GM23338 (cell line): ENCODE measurements at regions not wholly inside any gene's neighbourhood (a gene's known extent, or its start where the extent isn't known, plus 50 kb on each side); places are given as distances from the start of the nearest gene placed in this dataset.
"Not testable (repeated sequence)": the region's sequence is repeated elsewhere in the genome, so short reads cannot be mapped to it uniquely, and the experiment has no call there.

ENCODE experiments used
- ATAC-seq: fragments of 200-7000 bp; cut with Tn5 transposase; 3 replicates; pipeline ENCODE4 v1.9.1; 2020
- DNase-seq: peaks from one replicate; pipeline ENCODE4 v3.0.0-alpha.2; 2015; ENCODE audit warnings: low spot score
- H2AFZ ChIP-seq: fragments of 200-600 bp; sonication (generic); 2 replicates; pipeline ENCODE4 v1.8.0; 2016; ENCODE audit warnings: antibody characterized with exemption, mild to moderate bottlenecking, moderate library complexity
- H3F3A ChIP-seq: fragments of 200-600 bp; sonication (generic); replicated peaks from 2 replicates; pipeline ENCODE4 v1.8.0; 2017; ENCODE audit warnings: antibody characterized with exemption, mixed run types, low read depth
- H3K27ac ChIP-seq: fragments of 200-600 bp; sonication (generic); 2 replicates; pipeline ENCODE4 v1.6.1; 2016; ENCODE audit warnings: low read depth
- H3K27me3 ChIP-seq: fragments of 200-600 bp; sonication (generic); 2 replicates; pipeline ENCODE4 v1.8.0; 2016; ENCODE audit warnings: mild to moderate bottlenecking, mixed run types, moderate library complexity; ENCODE audit not compliant: insufficient read depth
- H3K36me3 ChIP-seq: fragments of 200-600 bp; sonication (generic); 2 replicates; pipeline ENCODE4 v1.8.0; 2016; ENCODE audit warnings: mild to moderate bottlenecking; ENCODE audit not compliant: insufficient read depth
- H3K4me1 ChIP-seq: fragments of 200-600 bp; sonication (generic); 2 replicates; pipeline ENCODE4 v1.8.0; 2016; ENCODE audit warnings: mild to moderate bottlenecking, moderate library complexity; ENCODE audit not compliant: insufficient read depth
- H3K4me2 ChIP-seq: fragments of 200-600 bp; sonication (generic); 2 replicates; pipeline ENCODE4 v1.7.1; 2017; ENCODE audit warnings: mixed run types
- H3K4me3 ChIP-seq: fragments of 200-600 bp; sonication (generic); 2 replicates; pipeline ENCODE4 v1.6.1; 2016; ENCODE audit warnings: mixed run types
- H3K79me2 ChIP-seq: fragments of 200-600 bp; sonication (generic); replicated peaks from 2 replicates; pipeline ENCODE4 v1.8.0; 2017; ENCODE audit warnings: mild to moderate bottlenecking; ENCODE audit not compliant: insufficient read depth
- H3K9me2 ChIP-seq: fragments of 200-600 bp; sonication (generic); 2 replicates; pipeline ENCODE4 v1.8.0; 2017; ENCODE audit not compliant: insufficient read depth
- H4K20me1 ChIP-seq: fragments of 200-600 bp; sonication (generic); replicated peaks from 2 replicates; pipeline ENCODE4 v1.8.0; 2017; ENCODE audit warnings: mild to moderate bottlenecking; ENCODE audit not compliant: insufficient read depth
- H3K27ac Mint-ChIP-seq: 2 replicates; pipeline ENCODE4 v1.8.0; 2020; ENCODE audit warnings: inconsistent platforms, mild to moderate bottlenecking, moderate library complexity, mixed read lengths
- H3K27me3 Mint-ChIP-seq: 3 replicates; pipeline ENCODE4 v1.8.0; 2022; ENCODE audit warnings: low read depth, mild to moderate bottlenecking, moderate library complexity, mixed read lengths, inconsistent platforms; ENCODE audit not compliant: insufficient read depth, poor library complexity
- H3K36me3 Mint-ChIP-seq: 3 replicates; pipeline ENCODE4 v1.8.0; 2021; ENCODE audit warnings: low read depth, mild to moderate bottlenecking, inconsistent platforms, moderate library complexity, mixed read lengths
- H3K4me1 Mint-ChIP-seq: 3 replicates; pipeline ENCODE4 v1.8.0; 2020; ENCODE audit warnings: mild to moderate bottlenecking, inconsistent platforms, mixed read lengths
- H3K4me3 Mint-ChIP-seq: 3 replicates; pipeline ENCODE4 v1.8.0; 2021; ENCODE audit warnings: moderate library complexity, mild to moderate bottlenecking, inconsistent platforms, mixed read lengths
- H3K9me3 Mint-ChIP-seq: 3 replicates; pipeline ENCODE4 v1.8.0; 2020; ENCODE audit warnings: moderate library complexity, mild to moderate bottlenecking, inconsistent platforms, mixed read lengths
- CREB1 ChIP-seq: fragments of 250-450 bp; sonication (Bioruptor Pico); IDR thresholded peaks from 2 replicates; pipeline ENCODE4 v1.5.0; 2020; ENCODE audit warnings: low read depth, mild to moderate bottlenecking, moderate library complexity
- CTCF ChIP-seq, 2 experiments: fragments of 200-600 bp in 1 of 2; sonication (generic) in 1 of 2; conservative IDR thresholded peaks; 2 replicates each; pipeline versions ENCODE4 v1.5.1 to v1.6.1; 2016 to 2017; ENCODE audit warnings: antibody characterized with exemption in 2 of 2, low read depth in 2 of 2, mild to moderate bottlenecking in 2 of 2, moderate library complexity in 1 of 2
- EZH2 ChIP-seq: fragments of 200-600 bp; sonication (generic); IDR thresholded peaks from one replicate; pipeline ENCODE4 v1.8.0; 2017; ENCODE audit warnings: antibody characterized with exemption, mild to moderate bottlenecking, low read depth; ENCODE audit not compliant: unreplicated experiment
- JUNB ChIP-seq: IDR thresholded peaks from one replicate; pipeline ENCODE4 v1.6.1; 2016; ENCODE audit warnings: antibody characterized with exemption; ENCODE audit not compliant: unreplicated experiment
- NANOG ChIP-seq: IDR thresholded peaks from 2 replicates; pipeline ENCODE4 v1.6.1; 2016; ENCODE audit warnings: antibody characterized with exemption, borderline replicate concordance
- POLR2AphosphoS5 ChIP-seq: IDR thresholded peaks from 2 replicates; pipeline ENCODE4 v1.6.1; 2016; ENCODE audit warnings: antibody characterized with exemption, low read depth
- STAT1 ChIP-seq: IDR thresholded peaks from one replicate; pipeline ENCODE4 v1.6.1; 2016; ENCODE audit warnings: antibody characterized with exemption; ENCODE audit not compliant: unreplicated experiment
- ZNF331 ChIP-seq: fragments of 250-450 bp; sonication (Bioruptor Pico); IDR thresholded peaks from 2 replicates; pipeline ENCODE4 v1.5.0; 2020; ENCODE audit warnings: low read depth, mild to moderate bottlenecking, moderate library complexity
- ZNF462 ChIP-seq: fragments of 250-450 bp; sonication (Bioruptor Pico); IDR thresholded peaks from 2 replicates; pipeline ENCODE4 v1.5.0; 2020; ENCODE audit warnings: mild to moderate bottlenecking, moderate library complexity

- TF ChIP-seq NANOG, result peak; percentile 52; the same call in 1 of the 2 replicates
- H2AFZ ChIP-seq, result not testable (repeated sequence)
These were observed 194.3 kb downstream of the ZNF737 start for GRCh38 chr19:20371304-20371703.

GRCh38 chr19:20367811-20368294 lies 197.7 kb downstream of the ZNF737 start:
- TF ChIP-seq EZH2 (no peak), JUNB (no peak), POLR2AphosphoS5 (no peak), NANOG (no peak), STAT1 (no peak), CREB1 (CRISPR knock-in tag) (no peak), CTCF (conservative IDR thresholded peaks at IDR 0.05; ENCODE audit: low read depth in 2 of 2) (peak; percentile 33 to 38; a peak in 3 of 4 replicates), ZNF331 (CRISPR knock-in tag) (no peak), ZNF462 (CRISPR knock-in tag) (no peak)
- peaks cover 52% of the 10 kb centered on the region for H3K4me1 Mint-ChIP-seq
- H3K27me3 Mint-ChIP-seq, result peaks cover 50% of the 10 kb centered on the region
- H3K27ac Mint-ChIP-seq, result no peak overlapping the region
- Histone ChIP-seq H3K4me3 (no peak overlapping the region), H3K4me1 (peaks cover 24% of the 10 kb centered on the region), H3F3A (no peaks in the 10 kb centered on the region), H3K9me2 (no peaks in the 10 kb centered on the region), H2AFZ (no peak overlapping the region), H3K79me2 (no peaks in the 10 kb centered on the region), H3K27ac (no peak overlapping the region), H3K36me3 (no peaks in the 10 kb centered on the region), H4K20me1 (peaks cover 8% of the 10 kb centered on the region), H3K4me2 (peak overlapping the region; percentile 30; the same call in 1 of the 2 replicates), H3K27me3 (peaks cover 68% of the 10 kb centered on the region)
- H3K4me3 Mint-ChIP-seq, result no peak overlapping the region; the same call in 2 of the 3 replicates
- H3K36me3 Mint-ChIP-seq, result peaks cover 6% of the 10 kb centered on the region; the same call in 2 of the 3 replicates
- peak; percentile 75 for DNase-seq
- peak; percentile 62 for ATAC-seq
- no peaks in the 10 kb centered on the region for H3K9me3 Mint-ChIP-seq

More at GRCh38 chr19:20371304-20371703, 194.3 kb downstream of the ZNF737 start:
- not testable (repeated sequence) for H3K9me2 ChIP-seq, H3K36me3 ChIP-seq, H3K27ac ChIP-seq, H3F3A ChIP-seq, H3K27ac Mint-ChIP-seq, H3K9me3 Mint-ChIP-seq, H3K79me2 ChIP-seq, H3K36me3 Mint-ChIP-seq
- DNase-seq (peak; percentile 45), ATAC-seq (peak; percentile 36)
- peaks cover 37% of the 10 kb centered on the region for H3K4me1 ChIP-seq
- 0 out of 2 replicates have a peak overlapping the region, but pooled peaks have one; percentile 5 for H3K4me3 ChIP-seq
- peak overlapping the region; percentile 48 for H3K4me3 Mint-ChIP-seq
- peak overlapping the region; percentile 46; the same call in 1 of the 2 replicates for H3K4me2 ChIP-seq
- peaks cover 56% of the 10 kb centered on the region for H3K27me3 Mint-ChIP-seq
- H3K4me1 Mint-ChIP-seq, result peaks cover 52% of the 10 kb centered on the region
- peaks cover 73% of the 10 kb centered on the region for H3K27me3 ChIP-seq
- H4K20me1 ChIP-seq, result peaks cover 12% of the 10 kb centered on the region
